K562 (cell line): ENCODE measurements at regions not wholly inside any gene's neighbourhood (a gene's known extent, or its start where the extent isn't known, plus 50 kb on each side); places are given as distances from the start of the nearest gene placed in this dataset.

Experiments
- ATAC-seq: fragments of 200-7000 bp; cut with Tn5 transposase; 3 replicates; pipeline ENCODE4 v1.9.1; 2020; ENCODE audit warnings: moderate library complexity
- BruUV-seq: library from RNA; stranded (reverse); fragments of 400-500 nt; replicated peaks from 2 replicates; lab custom pipeline; 2021; lab: Mats Ljungman, UMichigan
- CTCF ChIA-PET: fragments of 300-600 bp; formaldehyde crosslinking; extraction: SDS; loops from one replicate; lab custom pipeline; 2021; ENCODE audit warnings: low intra/inter-chr PET ratio; lab: Yijun Ruan, JAX
- POLR2A ChIA-PET: fragments of 300-600, 350-650 bp; sonication (Branson Sonifier 250); formaldehyde crosslinking; extraction: SDS; loops from one replicate; lab custom pipeline; 2021; ENCODE audit warnings: antibody characterized with exemption, inconsistent platforms; lab: Yijun Ruan, JAX
- DNase-seq, 4 experiments: peaks; one replicate each; pipeline versions ENCODE4 v3.0.0 to v3.0.0-alpha.2; 2011 to 2018; ENCODE audit warnings: low spot score in 3 of 4, mixed read lengths in 3 of 4; ENCODE audit errors: extremely low read depth in 1 of 4
- FAIRE-seq: peaks from 2 replicates; lab custom pipeline; 2011; peaks lifted over from hg19 to GRCh38; lab: Jason Lieb, UNC
- H2AFZ ChIP-seq: 2 replicates; pipeline ENCODE4 v1.6.0; 2011; ENCODE audit warnings: low read depth, low read length, control low read depth, inconsistent platforms
- H3K27ac ChIP-seq: fragments of 200-600 bp; 3 replicates; pipeline ENCODE4 v1.8.0; 2011; ENCODE audit warnings: low read depth, mild to moderate bottlenecking, control low read depth, inconsistent platforms, low read length, moderate library complexity, mixed read lengths; ENCODE audit errors: extremely low read depth
- H3K27me3 ChIP-seq, 2 experiments: fragments of 300-600 bp in 1 of 2; 2 replicates in 1 of 2; 3 replicates in 1 of 2; pipeline versions ENCODE4 v1.6.0 to v1.8.0; 2011; ENCODE audit warnings: inconsistent platforms in 2 of 2, low read length in 2 of 2, mild to moderate bottlenecking in 1 of 2, mixed read lengths in 1 of 2, moderate library complexity in 1 of 2; ENCODE audit not compliant: control insufficient read depth in 2 of 2, insufficient read depth in 2 of 2
- H3K36me3 ChIP-seq: fragments of 300-600 bp; 3 replicates; pipeline ENCODE4 v1.8.0; 2011; ENCODE audit warnings: mild to moderate bottlenecking, low read length, inconsistent platforms; ENCODE audit not compliant: control insufficient read depth, insufficient read depth
- H3K4me1 ChIP-seq, 2 experiments: fragments of 200-600 bp in 1 of 2; replicated peaks in 1 of 2; 2 replicates in 1 of 2; 3 replicates in 1 of 2; pipeline versions ENCODE4 v1.5.1 to v1.8.0; 2011; ENCODE audit warnings: inconsistent platforms in 2 of 2, low read length in 2 of 2, mild to moderate bottlenecking in 1 of 2, mixed read lengths in 1 of 2, moderate library complexity in 1 of 2; ENCODE audit not compliant: control insufficient read depth in 2 of 2, insufficient read depth in 2 of 2
- H3K4me2 ChIP-seq: 2 replicates; pipeline ENCODE4 v1.6.1; 2011; ENCODE audit warnings: low read length, control low read depth, inconsistent platforms, mixed read lengths; ENCODE audit not compliant: insufficient read depth
- H3K4me3 ChIP-seq: fragments of 200-600 bp; sonication (generic), shearing (Covaris generic); 2 replicates; pipeline ENCODE4 v1.5.1; 2016; ENCODE audit warnings: control low read depth, inconsistent platforms
- H3K79me2 ChIP-seq: fragments of 200-600 bp; 3 replicates; pipeline ENCODE4 v1.8.0; 2011; ENCODE audit warnings: low read length, inconsistent platforms; ENCODE audit not compliant: control insufficient read depth, insufficient read depth
- H3K9ac ChIP-seq, 2 experiments: 2 replicates each; pipeline versions ENCODE4 v1.6.0 to v1.6.1; 2011; ENCODE audit warnings: low read depth in 2 of 2, low read length in 2 of 2, control low read depth in 1 of 2, inconsistent platforms in 1 of 2, mild to moderate bottlenecking in 1 of 2, mixed read lengths in 1 of 2; ENCODE audit not compliant: insufficient read depth in 1 of 2
- H3K9me1 ChIP-seq: one replicate; pipeline ENCODE4 v1.6.0; 2011; ENCODE audit warnings: inconsistent platforms, mild to moderate bottlenecking, low read length, moderate library complexity; ENCODE audit not compliant: control insufficient read depth, insufficient read depth
- H3K9me3 ChIP-seq: replicated peaks from 2 replicates; pipeline ENCODE4 v1.5.1; 2011; ENCODE audit warnings: low read depth, low read length, inconsistent platforms; ENCODE audit not compliant: control insufficient read depth, insufficient read depth
- H4K20me1 ChIP-seq: replicated peaks from 2 replicates; pipeline ENCODE4 v1.6.1; 2011; ENCODE audit warnings: low read length, inconsistent platforms, mixed read lengths; ENCODE audit not compliant: control insufficient read depth, insufficient read depth
- DEAF1 ChIP-seq: fragments of 450-650 bp; formaldehyde crosslinking; IDR thresholded peaks from 2 replicates; pipeline ENCODE4 v1.4.0; 2020; ENCODE audit warnings: mild to moderate bottlenecking, moderate library complexity
- E2F6 ChIP-seq, 2 experiments: IDR thresholded peaks; 2 replicates each; pipeline ENCODE4 v1.6.1; 2011; ENCODE audit warnings: borderline replicate concordance in 1 of 2, control low read depth in 1 of 2, low read depth in 1 of 2, low read length in 1 of 2, mild to moderate bottlenecking in 1 of 2, mixed read lengths in 1 of 2, moderate library complexity in 1 of 2; ENCODE audit not compliant: insufficient read depth in 1 of 2, insufficient read length in 1 of 2, poor library complexity in 1 of 2, severe bottlenecking in 1 of 2; ENCODE audit errors: extremely low read depth in 1 of 2
- MYBL2 ChIP-seq, 2 experiments: fragments of 450-650 bp in 1 of 2; sonication (generic) in 1 of 2; formaldehyde crosslinking in 1 of 2; IDR thresholded peaks; 2 replicates each; pipeline versions ENCODE4 v1.6.1 to v1.8.1; 2017 to 2022; ENCODE audit warnings: borderline replicate concordance in 1 of 2, inconsistent platforms in 1 of 2, low read depth in 1 of 2, mild to moderate bottlenecking in 1 of 2, missing genetic modification reagents in 1 of 2, moderate library complexity in 1 of 2
- NFIC ChIP-seq: fragments of 450-650 bp; IDR thresholded peaks from 2 replicates; pipeline ENCODE4 v1.6.1; 2017; ENCODE audit warnings: mild to moderate bottlenecking, inconsistent platforms
- RNF2 ChIP-seq: sonication (generic); IDR thresholded peaks from 2 replicates; pipeline ENCODE4 v1.6.1; 2016
- SREBF1 ChIP-seq: fragments of 150-350 bp; IDR thresholded peaks from 2 replicates; pipeline ENCODE4 v1.6.1; 2014; ENCODE audit warnings: antibody characterized with exemption, low read depth, low read length, borderline replicate concordance
- TBL1XR1 ChIP-seq, 2 experiments: IDR thresholded peaks; 2 replicates each; pipeline ENCODE4 v1.6.1; 2012; ENCODE audit warnings: improper control_type of control experiment in 2 of 2, low read length in 2 of 2, mild to moderate bottlenecking in 1 of 2
- ZNF165 ChIP-seq: fragments of 250-450 bp; sonication (Bioruptor Pico); IDR thresholded peaks from 2 replicates; pipeline ENCODE4 v1.4.0; 2020; ENCODE audit warnings: borderline replicate concordance
- WGBS: fragments of 100-300 bp; shearing (Covaris generic); methylation state at CpG from one replicate; pipeline ENCODE4 v1.1.6; 2016; ENCODE audit warnings: low coverage, mixed read lengths; ENCODE audit not compliant: insufficient coverage; ENCODE audit errors: missing lambda C conversion rate; 5-methylcytosine and 5-hydroxymethylcytosine counted together
- in situ Hi-C: fragments of 300-500 bp; cut with MboI; formaldehyde crosslinking; loops from 4 replicates; pipeline ENCODE4 v1.15.0; 2018; ENCODE audit warnings: inconsistent platforms, mixed read lengths
- intact Hi-C: fragments of 100-400 bp; cut with micrococcal nuclease; formaldehyde crosslinking; loops from 2 replicates; pipeline ENCODE4 v1.14.2; 2022

GRCh38 chr16:50945171-50945570 is 203.3 kb downstream of the CYLD start (continued):
- TF ChIP-seq MYBL2 (IDR thresholded peaks at IDR 0.05; ENCODE audit: low read depth) (no peak), MYBL2 (CRISPR knock-in tag; IDR thresholded peaks at IDR 0.05; ENCODE audit: borderline replicate concordance) (no peak), TBL1XR1 (IDR thresholded peaks at IDR 0.05; ENCODE audit: low read length in 2 of 2) (no peak), NFIC (no peak), DEAF1 (CRISPR knock-in tag) (no peak), RNF2 (no peak), ZNF165 (no peak), E2F6 (IDR thresholded peaks at IDR 0.05; ENCODE audit: borderline replicate concordance in 1 of 2, extremely low read depth in 1 of 2, insufficient read depth in 1 of 2, insufficient read length in 1 of 2, low read depth in 1 of 2, low read length in 1 of 2, poor library complexity in 1 of 2, severe bottlenecking in 1 of 2) (no peak)

GRCh38 chr16:50944436-50944835 is 202.6 kb downstream of the CYLD start:
- H2AFZ ChIP-seq, result no peak overlapping the region

More at GRCh38 chr16:50944436-50944835, 202.6 kb downstream of the CYLD start:
- no peak for ATAC-seq
- H3K4me2 ChIP-seq, result no peak overlapping the region
- WGBS, result 0% methylated on average over 1 of the region's 1 CpG
- intact Hi-C loops, result no loop called here
- no TSS peak for BruUV-seq
- no peaks in the 10 kb centered on the region for H3K9me3 ChIP-seq
- H3K27me3 ChIP-seq, result no peaks in the 10 kb centered on the region; a peak in 1 of 5 replicates
- no peak overlapping the region for H3K27ac ChIP-seq
- POLR2A ChIA-PET, result no interaction called here
- no peaks in the 10 kb centered on the region for H3K9me1 ChIP-seq
- DNase-seq, result no peak
- H4K20me1 ChIP-seq, result no peaks in the 10 kb centered on the region
- H3K4me3 ChIP-seq, result no peak overlapping the region
- H3K4me1 ChIP-seq, result no peaks in the 10 kb centered on the region
- no peak for TF ChIP-seq SREBF1
- no peaks in the 10 kb centered on the region for H3K79me2 ChIP-seq
- CTCF ChIA-PET, result no interaction called here
- no peak overlapping the region for H3K9ac ChIP-seq
- no peaks in the 10 kb centered on the region for H3K36me3 ChIP-seq
- FAIRE-seq, result no peak
- in situ Hi-C loops, result no loop called here
